Breast epithelium (tissue), 4 donors: ENCODE measurements at regions not wholly inside any gene's neighbourhood (a gene's known extent, or its start where the extent isn't known, plus 50 kb on each side); places are given as distances from the start of the nearest gene placed in this dataset.

Experiments
- DNase-seq, 2 donors: peaks; one replicate each; pipeline ENCODE4 v3.0.0-alpha.2; 2019; ENCODE audit warnings: low spot score in 2 of 2
- H3K27ac ChIP-seq, 2 donors: fragments of 200-600 bp; sonication (generic) in 1 of 2; one replicate each; pipeline ENCODE4 v1.5.1; 2016 to 2019; ENCODE audit warnings: mild to moderate bottlenecking in 1 of 2
- H3K27me3 ChIP-seq, 2 donors: fragments of 200-600 bp; sonication (generic) in 1 of 2; one replicate each; pipeline versions ENCODE4 v1.5.1 to v1.6.0; 2017 to 2019; ENCODE audit warnings: control low read depth in 1 of 2, mild to moderate bottlenecking in 1 of 2
- H3K36me3 ChIP-seq: fragments of 200-600 bp; one replicate; pipeline ENCODE4 v1.5.1; 2019
- H3K4me1 ChIP-seq, 2 donors: fragments of 200-600 bp; sonication (generic); one replicate each; pipeline ENCODE4 v1.5.1; 2016 to 2019; ENCODE audit warnings: control low read depth in 1 of 2
- H3K4me3 ChIP-seq, 3 donors: fragments of 200-600 bp; sonication (generic); 1 replicate in 2 of 3; 2 replicates in 1 of 3; pipeline ENCODE4 v1.5.1; 2016 to 2019; ENCODE audit warnings: mild to moderate bottlenecking in 3 of 3, moderate library complexity in 2 of 3
- H3K9me3 ChIP-seq, 2 donors: fragments of 200-600 bp; sonication (generic) in 1 of 2; one replicate each; pipeline ENCODE4 v1.5.1; 2016 to 2019; ENCODE audit warnings: control low read depth in 1 of 2
- CTCF ChIP-seq, 3 donors: fragments of 450-650 bp; IDR thresholded peaks; one replicate each; pipeline ENCODE4 v1.5.1; 2016 to 2017; ENCODE audit warnings: antibody characterized with exemption in 3 of 3, mild to moderate bottlenecking in 3 of 3, moderate library complexity in 3 of 3
- POLR2A ChIP-seq: fragments of 450-650 bp; IDR thresholded peaks from one replicate; pipeline ENCODE4 v1.6.1; 2016; ENCODE audit warnings: antibody characterized with exemption, mild to moderate bottlenecking, moderate library complexity
- POLR2AphosphoS5 ChIP-seq, 3 donors: sonication (generic); formaldehyde crosslinking; IDR thresholded peaks; one replicate each; pipeline ENCODE4 v1.6.1; 2017; ENCODE audit warnings: antibody characterized with exemption in 3 of 3
- intact Hi-C: fragments of 100-400 bp; cut with DNase I; formaldehyde crosslinking; loops from one replicate; pipeline ENCODE4 v1.15.1; 2023; ENCODE audit warnings: low total_unique reads

GRCh38 chr7:15764010-15764409 lies 77.5 kb upstream of the MEOX2 start:
- Histone ChIP-seq H3K27me3 (no peaks in the 10 kb centered on the region), H3K27ac (peak overlapping the region in 1 of 2 donors; percentile 25)
- intact Hi-C loops, result no loop called here

DNA sequence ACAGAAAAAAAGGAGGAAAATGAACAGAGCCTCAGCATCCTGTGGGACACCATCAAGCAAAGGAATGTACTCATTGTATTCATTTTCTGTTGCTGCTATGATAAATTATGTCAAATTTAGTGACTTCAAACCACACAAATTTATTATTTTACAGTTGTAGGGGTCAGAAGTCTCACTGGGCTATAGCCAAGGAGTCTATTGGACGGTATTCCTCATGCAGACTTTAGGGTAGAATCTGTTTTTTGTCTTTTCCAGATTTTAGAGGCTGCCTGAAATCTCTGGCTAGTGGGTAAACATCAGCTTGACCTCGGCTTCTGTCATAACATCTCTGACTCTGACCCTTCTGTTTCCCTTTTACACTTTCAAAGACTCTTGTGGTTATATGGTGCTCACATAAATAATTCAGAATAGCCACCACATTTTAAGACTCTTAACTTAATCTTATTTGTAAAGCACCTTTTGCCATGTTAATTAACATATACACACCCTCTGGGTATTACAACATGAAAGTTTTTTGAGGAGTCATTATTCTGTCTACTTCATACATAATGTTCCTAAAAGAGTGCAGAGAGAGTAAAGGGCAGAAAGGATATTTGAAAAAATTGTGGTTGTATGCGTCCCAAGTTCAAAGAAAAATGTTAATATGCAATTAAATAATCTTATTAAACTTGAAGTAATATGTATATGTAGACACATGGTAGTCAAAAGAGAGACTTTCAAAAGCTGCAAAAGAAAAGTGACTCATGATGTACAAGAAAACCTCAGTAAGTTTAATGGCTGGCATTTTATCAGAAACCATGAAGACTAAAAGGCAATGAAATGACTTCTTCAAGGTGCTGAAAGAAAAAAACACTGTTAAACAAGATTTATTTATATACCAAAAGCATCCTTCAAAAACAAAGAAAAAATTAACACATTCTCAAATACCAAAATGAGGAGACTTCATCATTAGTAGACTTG lies 70.8 kb upstream of the MEOX2 start:
- H3K27me3 ChIP-seq, result no peaks in the 10 kb centered on the region
- H3K4me3 ChIP-seq, result no peak overlapping the region
- no peak for TF ChIP-seq CTCF (IDR thresholded peaks at IDR 0.05)
- no peak for TF ChIP-seq POLR2A
- TF ChIP-seq POLR2AphosphoS5 (IDR thresholded peaks at IDR 0.05), result no peak
- H3K9me3 ChIP-seq, result peaks cover 0 to 5% of the 10 kb centered on the region in 2 donors
- H3K27ac ChIP-seq, result no peak overlapping the region
- DNase-seq, result no peak
- H3K4me1 ChIP-seq, result no peaks in the 10 kb centered on the region
- H3K36me3 ChIP-seq, result no peaks in the 10 kb centered on the region
- intact Hi-C loops, result no loop called here

More at GRCh38 chr7:15764010-15764409, 77.5 kb upstream of the MEOX2 start:
- TF ChIP-seq POLR2AphosphoS5 (IDR thresholded peaks at IDR 0.05), result no peak
- TF ChIP-seq CTCF (IDR thresholded peaks at IDR 0.05), result no peak
- no peak for TF ChIP-seq POLR2A
- no peaks in the 10 kb centered on the region for H3K36me3 ChIP-seq
- no peaks in the 10 kb centered on the region for H3K9me3 ChIP-seq
- H3K4me3 ChIP-seq, result no peak overlapping the region
- DNase-seq, result no peak
- no peaks in the 10 kb centered on the region for H3K4me1 ChIP-seq

DNA sequence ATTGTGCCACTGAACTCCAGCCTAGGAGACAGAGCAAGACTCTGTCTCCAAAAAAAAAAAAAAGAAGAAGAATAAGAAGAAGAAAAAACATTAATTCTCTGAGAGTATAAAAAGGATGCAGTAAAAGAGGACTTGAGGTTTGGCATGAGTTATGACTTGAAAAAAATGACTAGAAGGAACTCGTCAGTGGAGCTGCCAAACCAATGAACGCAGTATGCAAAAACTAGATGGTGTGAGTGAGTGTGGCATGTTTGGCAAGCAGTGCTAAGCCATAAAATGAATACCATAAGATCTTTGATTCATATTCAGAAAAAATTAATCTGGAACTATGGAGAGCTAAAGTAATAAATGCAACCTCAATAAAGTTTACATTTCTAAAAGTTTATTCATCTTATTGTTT lies 68.6 kb upstream of the MEOX2 start:
- DNase-seq, result no peak
- Histone ChIP-seq H3K36me3 (no peaks in the 10 kb centered on the region), H3K9me3 (peaks cover 0 to 5% of the 10 kb centered on the region in 2 donors), H3K27me3 (no peaks in the 10 kb centered on the region), H3K27ac (no peak overlapping the region), H3K4me3 (no peak overlapping the region), H3K4me1 (no peaks in the 10 kb centered on the region)
- TF ChIP-seq POLR2AphosphoS5 (IDR thresholded peaks at IDR 0.05) (no peak), CTCF (IDR thresholded peaks at IDR 0.05) (no peak), POLR2A (no peak)
- intact Hi-C loops, result no loop called here

DNA sequence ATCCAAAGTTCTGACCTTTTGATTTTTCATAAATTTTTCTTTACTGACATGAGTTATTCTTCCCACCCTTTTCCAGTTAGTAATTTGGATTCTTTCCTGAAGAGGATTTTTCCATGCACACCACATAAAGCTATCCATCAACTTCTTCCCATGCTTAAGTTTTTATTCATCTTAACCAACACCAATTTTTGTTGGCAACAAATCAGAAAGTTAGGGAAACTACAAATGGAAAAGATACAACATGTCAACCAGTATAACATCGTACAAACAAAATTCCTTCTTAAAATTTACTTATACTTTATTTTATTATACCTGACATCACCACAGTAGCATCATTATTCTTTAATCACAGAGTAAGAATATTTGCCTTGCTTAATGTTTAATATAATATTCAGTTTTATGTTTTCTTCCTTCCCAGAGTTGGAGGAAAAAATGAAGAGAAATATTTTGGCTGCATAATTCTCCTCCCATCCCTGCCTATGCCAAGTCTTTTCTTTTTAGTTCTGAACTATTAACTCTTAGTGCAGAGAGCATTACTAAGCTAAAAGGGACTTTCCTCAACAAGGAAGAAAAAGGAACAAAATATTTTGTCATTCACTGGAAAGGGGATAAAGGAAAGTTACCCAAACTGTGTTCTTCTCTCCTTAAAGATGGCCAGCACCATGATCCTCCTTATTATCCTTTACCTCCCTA lies 67.5 kb upstream of the MEOX2 start:
- Histone ChIP-seq H3K27ac (no peak overlapping the region), H3K9me3 (peaks cover 0 to 5% of the 10 kb centered on the region in 2 donors), H3K36me3 (no peaks in the 10 kb centered on the region), H3K27me3 (no peaks in the 10 kb centered on the region), H3K4me1 (no peaks in the 10 kb centered on the region), H3K4me3 (no peak overlapping the region)
- DNase-seq, result no peak
- intact Hi-C loops, result no loop called here
- TF ChIP-seq CTCF (IDR thresholded peaks at IDR 0.05), result no peak
- TF ChIP-seq POLR2AphosphoS5 (IDR thresholded peaks at IDR 0.05), result no peak

GRCh38 chr7:15752377-15752776 lies 65.9 kb upstream of the MEOX2 start:
- Histone ChIP-seq H3K36me3 (no peaks in the 10 kb centered on the region), H3K9me3 (peaks cover 0 to 5% of the 10 kb centered on the region in 2 donors), H3K27ac (no peak overlapping the region), H3K4me3 (no peak overlapping the region), H3K27me3 (no peaks in the 10 kb centered on the region), H3K4me1 (no peaks in the 10 kb centered on the region)
- DNase-seq, result no peak
- no peak for TF ChIP-seq POLR2A
- no peak for TF ChIP-seq CTCF (IDR thresholded peaks at IDR 0.05)
- TF ChIP-seq POLR2AphosphoS5 (IDR thresholded peaks at IDR 0.05), result no peak
- intact Hi-C loops, result no loop called here
